IMR-90 (cell line): ENCODE measurements at regions not wholly inside any gene's neighbourhood (a gene's known extent, or its start where the extent isn't known, plus 50 kb on each side); places are given as distances from the start of the nearest gene placed in this dataset.

ENCODE experiments used
- ATAC-seq: fragments of 200-7000 bp; cut with Tn5 transposase; 2 replicates; pipeline ENCODE4 v1.9.1; 2020; ENCODE audit warnings: low read depth, mild to moderate bottlenecking, moderate library complexity
- BruUV-seq: library from RNA; stranded (reverse); fragments of 400-500 nt; replicated peaks from 2 replicates; lab custom pipeline; 2021; lab: Mats Ljungman, UMichigan
- CTCF ChIA-PET: fragments of 300-600 bp; formaldehyde crosslinking; extraction: SDS; loops from one replicate; lab custom pipeline; 2021; ENCODE audit warnings: antibody characterized with exemption; lab: Yijun Ruan, JAX
- POLR2A ChIA-PET: fragments of 300-600 bp; sonication (Branson Sonifier 250); formaldehyde crosslinking; loops from one replicate; lab custom pipeline; 2022; ENCODE audit warnings: antibody characterized with exemption; ENCODE audit not compliant: unreplicated experiment; lab: Charles Lee
- DNase-seq: peaks from one replicate; pipeline ENCODE4 v3.0.0; 2013
- H2AFZ ChIP-seq: replicated peaks from 2 replicates; pipeline ENCODE3; 2013; ENCODE audit warnings: low read length, mild to moderate bottlenecking; ENCODE audit not compliant: poor library complexity
- H2AK5ac ChIP-seq: 2 replicates; pipeline ENCODE4 v1.6.1; 2013; ENCODE audit warnings: low read depth, low read length, inconsistent platforms
- H2AK9ac ChIP-seq: replicated peaks from 2 replicates; pipeline ENCODE3; 2013; ENCODE audit warnings: mild to moderate bottlenecking, low read depth, low read length, moderate library complexity; ENCODE audit not compliant: poor library complexity
- H2BK120ac ChIP-seq: 2 replicates; pipeline ENCODE4 v1.6.1; 2013; ENCODE audit warnings: low read depth, low read length, inconsistent platforms
- H2BK15ac ChIP-seq: 3 replicates; pipeline ENCODE4 v1.6.1; 2013; ENCODE audit warnings: low read depth, low read length, inconsistent platforms
- H2BK20ac ChIP-seq: 2 replicates; pipeline ENCODE4 v1.6.1; 2013; ENCODE audit warnings: low read depth, mild to moderate bottlenecking, inconsistent platforms, low read length, moderate library complexity
- H2BK5ac ChIP-seq: 2 replicates; pipeline ENCODE4 v1.6.1; 2013; ENCODE audit warnings: mild to moderate bottlenecking, low read depth, low read length, inconsistent platforms; ENCODE audit not compliant: poor library complexity, severe bottlenecking
- H3K14ac ChIP-seq: replicated peaks from 2 replicates; pipeline ENCODE4 v1.6.1; 2013; ENCODE audit warnings: low read depth, low read length, inconsistent platforms
- H3K18ac ChIP-seq: 2 replicates; pipeline ENCODE4 v1.6.1; 2013; ENCODE audit warnings: low read depth, low read length, control low read depth
- H3K23ac ChIP-seq: 2 replicates; pipeline ENCODE4 v1.6.1; 2013; ENCODE audit warnings: low read depth, low read length, inconsistent platforms
- H3K27ac ChIP-seq: 2 replicates; pipeline ENCODE4 v1.5.1; 2013; ENCODE audit warnings: mild to moderate bottlenecking, control low read depth, low read length; ENCODE audit not compliant: insufficient read depth
- H3K27me3 ChIP-seq: 2 replicates; pipeline ENCODE4 v1.6.1; 2013; ENCODE audit warnings: low read length; ENCODE audit not compliant: control insufficient read depth, insufficient read depth
- H3K36me3 ChIP-seq: 2 replicates; pipeline ENCODE4 v1.6.1; 2013; ENCODE audit warnings: low read length, mixed read lengths; ENCODE audit not compliant: control insufficient read depth, insufficient read depth
- H3K4ac ChIP-seq: 2 replicates; pipeline ENCODE4 v1.6.1; 2013; ENCODE audit warnings: low read depth, low read length, inconsistent platforms
- H3K4me1 ChIP-seq: 2 replicates; pipeline ENCODE4 v1.6.1; 2013; ENCODE audit warnings: low read length, mixed read lengths; ENCODE audit not compliant: control insufficient read depth, insufficient read depth
- H3K4me2 ChIP-seq: 2 replicates; pipeline ENCODE4 v1.6.1; 2013; ENCODE audit warnings: low read depth, mild to moderate bottlenecking, control low read depth, low read length, moderate library complexity
- H3K4me3 ChIP-seq: 2 replicates; pipeline ENCODE4 v1.5.1; 2013; ENCODE audit warnings: low read depth, mild to moderate bottlenecking, control low read depth, low read length, moderate library complexity; ENCODE audit not compliant: insufficient read depth
- H3K56ac ChIP-seq: 2 replicates; pipeline ENCODE4 v1.6.1; 2013; ENCODE audit warnings: low read length, inconsistent platforms; ENCODE audit not compliant: insufficient read depth; ENCODE audit errors: extremely low read depth
- H3K79me1 ChIP-seq, 2 experiments: 2 replicates each; pipeline ENCODE4 v1.6.1; 2013; ENCODE audit warnings: low read length in 2 of 2, inconsistent platforms in 1 of 2, low read depth in 1 of 2
- H3K9ac ChIP-seq: 2 replicates; pipeline ENCODE4 v1.6.1; 2013; ENCODE audit warnings: low read depth, low read length, control low read depth
- H3K9me1 ChIP-seq: 2 replicates; pipeline ENCODE4 v1.6.1; 2013; ENCODE audit warnings: low read length, inconsistent platforms; ENCODE audit not compliant: insufficient read depth
- H3K9me3 ChIP-seq: 2 replicates; pipeline ENCODE4 v1.6.1; 2013; ENCODE audit warnings: low read length; ENCODE audit not compliant: control insufficient read depth, insufficient read depth
- H4K20me1 ChIP-seq: 2 replicates; pipeline ENCODE4 v1.6.1; 2013; ENCODE audit warnings: low read length, inconsistent platforms; ENCODE audit not compliant: insufficient read depth
- H4K5ac ChIP-seq: 2 replicates; pipeline ENCODE4 v1.6.1; 2013; ENCODE audit warnings: mild to moderate bottlenecking, low read depth, low read length, control low read depth
- H4K8ac ChIP-seq, 2 experiments: 2 replicates each; pipeline ENCODE4 v1.6.1; 2013; ENCODE audit warnings: low read depth in 2 of 2, low read length in 2 of 2, control low read depth in 1 of 2, inconsistent platforms in 1 of 2
- H4K91ac ChIP-seq: 2 replicates; pipeline ENCODE4 v1.6.1; 2013; ENCODE audit warnings: low read depth, low read length, inconsistent platforms; ENCODE audit not compliant: insufficient read depth
- BHLHE40 ChIP-seq: fragments of 150-350 bp; IDR thresholded peaks from 2 replicates; pipeline ENCODE4 v1.6.1; 2016; ENCODE audit warnings: mild to moderate bottlenecking, low read depth, low read length
- CEBPB ChIP-seq: IDR thresholded peaks from 2 replicates; pipeline ENCODE4 v1.6.1; 2012; ENCODE audit warnings: low read depth, low read length, improper control_type of control experiment
- CHD1 ChIP-seq: IDR thresholded peaks from 2 replicates; pipeline ENCODE4 v1.6.1; 2012; ENCODE audit warnings: low read depth, low read length, improper control_type of control experiment
- CTCF ChIP-seq: conservative IDR thresholded peaks from 2 replicates; pipeline ENCODE4 v1.5.1; 2012; ENCODE audit warnings: mild to moderate bottlenecking, low read depth, low read length, improper control_type of control experiment
- ELK1 ChIP-seq: fragments of 150-350 bp; IDR thresholded peaks from 2 replicates; pipeline ENCODE4 v1.6.1; 2016; ENCODE audit warnings: low read depth, mild to moderate bottlenecking, low read length, moderate library complexity, borderline replicate concordance
- FOS ChIP-seq: fragments of 150-350 bp; IDR thresholded peaks from 2 replicates; pipeline ENCODE4 v1.6.1; 2016; ENCODE audit warnings: low read depth, low read length
- MAFK ChIP-seq: IDR thresholded peaks from 2 replicates; pipeline ENCODE4 v1.6.1; 2012; ENCODE audit warnings: low read depth, low read length, improper control_type of control experiment
- MAZ ChIP-seq: IDR thresholded peaks from 2 replicates; pipeline ENCODE4 v1.6.1; 2012; ENCODE audit warnings: low read depth, mild to moderate bottlenecking, low read length, improper control_type of control experiment, moderate library complexity, borderline replicate concordance
- MXI1 ChIP-seq: IDR thresholded peaks from 2 replicates; pipeline ENCODE4 v1.6.1; 2012; ENCODE audit warnings: low read depth, mild to moderate bottlenecking, low read length, moderate library complexity, borderline replicate concordance
- NFE2L2 ChIP-seq: fragments of 150-350 bp; IDR thresholded peaks from 2 replicates; pipeline ENCODE4 v1.6.1; 2016; ENCODE audit warnings: low read depth, mild to moderate bottlenecking, low read length
- POLR2A ChIP-seq: IDR thresholded peaks from 2 replicates; pipeline ENCODE4 v1.6.1; 2012; ENCODE audit warnings: mild to moderate bottlenecking, low read depth, low read length
- RAD21 ChIP-seq: IDR thresholded peaks from 2 replicates; pipeline ENCODE4 v1.6.1; 2012; ENCODE audit warnings: low read length, improper control_type of control experiment
- RCOR1 ChIP-seq: IDR thresholded peaks from 2 replicates; pipeline ENCODE4 v1.6.1; 2012; ENCODE audit warnings: mild to moderate bottlenecking, low read length, improper control_type of control experiment; ENCODE audit not compliant: insufficient replicate concordance
- RFX5 ChIP-seq: IDR thresholded peaks from 2 replicates; pipeline ENCODE4 v1.8.0; 2012; ENCODE audit warnings: low read depth, mild to moderate bottlenecking, low read length, moderate library complexity
- SMC3 ChIP-seq: fragments of 150-350 bp; IDR thresholded peaks from 2 replicates; pipeline ENCODE4 v1.6.1; 2016; ENCODE audit warnings: low read depth, mild to moderate bottlenecking, antibody characterized with exemption, low read length, moderate library complexity
- USF2 ChIP-seq: fragments of 150-350 bp; IDR thresholded peaks from 2 replicates; pipeline ENCODE4 v1.6.1; 2017; ENCODE audit warnings: mild to moderate bottlenecking, antibody characterized with exemption, low read length, low read depth
- WGBS, 2 experiments: methylation state at CpG; one replicate each; pipeline versions ENCODE4 v1.1.5 to v1.1.7; 2013; ENCODE audit warnings: missing lambda C conversion rate in 2 of 2; ENCODE audit not compliant: insufficient read length in 1 of 2; ENCODE audit errors: extremely low coverage in 2 of 2; 5-methylcytosine and 5-hydroxymethylcytosine counted together
- dilution Hi-C: fragments of 300-500 bp; cut with HindIII; formaldehyde crosslinking; loops from one replicate; pipeline ENCODE4 v1.14.3; 2018; ENCODE audit warnings: low sequenced_read_pairs; ENCODE audit not compliant: unreplicated experiment
- in situ Hi-C: fragments of 300-500 bp; cut with MboI; formaldehyde crosslinking; loops from 3 replicates; pipeline ENCODE4 v1.14.3; 2019; ENCODE audit warnings: low sequenced_read_pairs, inconsistent platforms, mixed read lengths
- intact Hi-C: fragments of 100-400 bp; cut with micrococcal nuclease; formaldehyde crosslinking; loops from 2 replicates; pipeline ENCODE4 v1.10.0; 2022

GRCh38 chr2:186241874-186242273, 244.2 kb upstream of the ZC3H15 start:
- no peak overlapping the region for H2BK5ac ChIP-seq
- no peak overlapping the region for H4K91ac ChIP-seq
- intact Hi-C loops: no loop called here
- no peak overlapping the region for H3K4me2 ChIP-seq
- no peak overlapping the region for H3K14ac ChIP-seq
- H3K27ac ChIP-seq: no peak overlapping the region
- H2BK15ac ChIP-seq: no peak overlapping the region
- ChIA-PET POLR2A (no interaction called here), CTCF (interaction anchor here (0.5 kb wide), 1 partner anchor 466 kb away, joined by 3 read pairs; no protein-coding TSS in a partner anchor)
- dilution Hi-C loops: no loop called here
- H3K36me3 ChIP-seq: no peaks in the 10 kb centered on the region
- no CpG with 5 or more reads among the region's 4 CpGs for WGBS, 2 experiments
- H4K8ac ChIP-seq: no peak overlapping the region
- H3K4me1 ChIP-seq: no peaks in the 10 kb centered on the region
- TF ChIP-seq CHD1: no peak
- no peak for TF ChIP-seq FOS
- no peak for TF ChIP-seq POLR2A
- TF ChIP-seq CTCF: no peak
- no peak for TF ChIP-seq RCOR1
- no peak for TF ChIP-seq RAD21
- TF ChIP-seq ELK1: no peak
- no peak for TF ChIP-seq MAFK
- no peak for TF ChIP-seq USF2
- no peak for TF ChIP-seq CEBPB
- TF ChIP-seq BHLHE40: no peak
- no peak for TF ChIP-seq MAZ
- TF ChIP-seq RFX5: no peak
- TF ChIP-seq NFE2L2: no peak
- no peak for TF ChIP-seq MXI1
- TF ChIP-seq SMC3: no peak
- H3K9me1 ChIP-seq: no peaks in the 10 kb centered on the region
- no peak overlapping the region for H2AFZ ChIP-seq
- no peak overlapping the region for H2AK9ac ChIP-seq
- no peaks in the 10 kb centered on the region for H4K20me1 ChIP-seq
- DNase-seq (no peak), ATAC-seq (no peak)
- H3K27me3 ChIP-seq: no peaks in the 10 kb centered on the region
- H3K9me3 ChIP-seq: no peaks in the 10 kb centered on the region
- H3K79me1 ChIP-seq: no peaks in the 10 kb centered on the region
- H4K5ac ChIP-seq: no peak overlapping the region
- no peak overlapping the region for H3K4me3 ChIP-seq
- H3K4ac ChIP-seq: no peak overlapping the region
- no peak overlapping the region for H3K9ac ChIP-seq
- no peak overlapping the region for H2BK20ac ChIP-seq
- H2AK5ac ChIP-seq: no peak overlapping the region
- H3K18ac ChIP-seq: no peak overlapping the region
- in situ Hi-C loops: no loop called here
- no TSS peak for BruUV-seq
- H3K23ac ChIP-seq: no peak overlapping the region
- no peak overlapping the region for H2BK120ac ChIP-seq
- no peak overlapping the region for H3K56ac ChIP-seq
